H1 (cell line): ENCODE measurements at regions not wholly inside any gene's neighbourhood (a gene's known extent, or its start where the extent isn't known, plus 50 kb on each side); places are given as distances from the start of the nearest gene placed in this dataset.

ENCODE experiments used
- GTF2F1 ChIP-seq: IDR thresholded peaks from 2 replicates; pipeline ENCODE4 v1.6.1; 2012; ENCODE audit warnings: low read depth, low read length, improper control_type of control experiment, borderline replicate concordance
- SIRT6 ChIP-seq: IDR thresholded peaks from one replicate; pipeline ENCODE4 v1.7.1; 2012; ENCODE audit warnings: low read length, inconsistent platforms
- TAF7 ChIP-seq: optimal IDR thresholded peaks from 2 replicates; pipeline ENCODE3; 2011; ENCODE audit warnings: low read depth, mild to moderate bottlenecking, inconsistent platforms, low read length, moderate library complexity, borderline replicate concordance
- YY1 ChIP-seq: IDR thresholded peaks from 2 replicates; pipeline ENCODE4 v1.6.1; 2011; ENCODE audit warnings: low read depth, mild to moderate bottlenecking, low read length
- TF ChIP-seq, protein P1 (sequence below): IDR thresholded peaks from 2 replicates; pipeline ENCODE4 v1.6.1; 2012; ENCODE audit warnings: inconsistent platforms

DNA sequence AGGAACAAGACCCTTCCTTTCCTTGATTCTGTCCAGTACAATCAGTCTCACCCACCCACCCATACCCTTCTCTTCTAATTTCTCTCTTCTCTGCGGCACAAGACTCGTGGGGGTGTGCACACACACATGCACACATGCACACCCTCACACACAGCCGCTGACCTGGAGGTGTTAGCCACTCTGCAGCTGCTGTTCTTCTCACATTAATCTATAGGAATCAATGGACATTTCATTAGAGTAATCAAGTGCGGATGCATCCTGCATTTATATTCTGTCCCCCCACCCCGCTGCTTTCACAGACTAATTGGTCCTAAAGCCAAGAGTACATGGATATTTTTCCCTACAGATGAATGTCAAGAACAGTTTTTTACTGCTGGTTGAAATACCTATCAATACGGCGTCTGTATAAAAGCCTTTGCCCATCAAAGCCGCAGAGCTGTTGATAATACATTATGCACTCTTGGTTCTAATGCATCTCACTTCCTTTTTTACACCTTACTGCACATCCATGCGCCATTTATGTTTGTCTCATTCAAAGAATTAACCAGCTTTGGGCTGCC lies 186.5 kb upstream of the ONECUT1 start (continued):
- TF ChIP-seq SIRT6 = no peak
- TF ChIP-seq GTF2F1 = no peak
- TF ChIP-seq YY1 = no peak
- TF ChIP-seq, protein P1, sequence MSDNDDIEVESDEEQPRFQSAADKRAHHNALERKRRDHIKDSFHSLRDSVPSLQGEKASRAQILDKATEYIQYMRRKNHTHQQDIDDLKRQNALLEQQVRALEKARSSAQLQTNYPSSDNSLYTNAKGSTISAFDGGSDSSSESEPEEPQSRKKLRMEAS = no peak
- no peak for TF ChIP-seq TAF7
